Osteocyte (in vitro differentiated cells): ENCODE measurements at regions not wholly inside any gene's neighbourhood (a gene's known extent, or its start where the extent isn't known, plus 50 kb on each side); places are given as distances from the start of the nearest gene placed in this dataset.

ENCODE experiments used
- DNase-seq: peaks from one replicate; pipeline ENCODE4 v3.0.0; 2021; ENCODE audit warnings: mixed read lengths; ENCODE audit not compliant: unreplicated experiment; ENCODE audit errors: extremely low spot score
- H3K27ac Mint-ChIP-seq: one replicate; pipeline ENCODE4 v1.8.0; 2021; ENCODE audit warnings: mild to moderate bottlenecking, mixed read lengths; ENCODE audit not compliant: unreplicated experiment
- H3K27me3 Mint-ChIP-seq: one replicate; pipeline ENCODE4 v1.8.0; 2021; ENCODE audit warnings: mixed read lengths; ENCODE audit not compliant: unreplicated experiment
- H3K36me3 Mint-ChIP-seq: one replicate; pipeline ENCODE4 v1.8.0; 2021; ENCODE audit warnings: mixed read lengths; ENCODE audit not compliant: unreplicated experiment
- H3K4me1 Mint-ChIP-seq: one replicate; pipeline ENCODE4 v1.8.0; 2021; ENCODE audit warnings: mixed read lengths; ENCODE audit not compliant: unreplicated experiment
- H3K4me3 Mint-ChIP-seq: one replicate; pipeline ENCODE4 v1.8.0; 2021; ENCODE audit warnings: mild to moderate bottlenecking, moderate library complexity, mixed read lengths; ENCODE audit not compliant: unreplicated experiment
- H3K9me3 Mint-ChIP-seq: one replicate; pipeline ENCODE4 v1.8.0; 2021; ENCODE audit warnings: mixed read lengths; ENCODE audit not compliant: unreplicated experiment
- TF ChIP-seq, protein P1 (sequence below): fragments of 200-600 bp; sonication (generic); IDR thresholded peaks from 2 replicates; pipeline ENCODE4 v1.5.0; 2021; ENCODE audit warnings: antibody characterized with exemption, mild to moderate bottlenecking, moderate library complexity

DNA sequence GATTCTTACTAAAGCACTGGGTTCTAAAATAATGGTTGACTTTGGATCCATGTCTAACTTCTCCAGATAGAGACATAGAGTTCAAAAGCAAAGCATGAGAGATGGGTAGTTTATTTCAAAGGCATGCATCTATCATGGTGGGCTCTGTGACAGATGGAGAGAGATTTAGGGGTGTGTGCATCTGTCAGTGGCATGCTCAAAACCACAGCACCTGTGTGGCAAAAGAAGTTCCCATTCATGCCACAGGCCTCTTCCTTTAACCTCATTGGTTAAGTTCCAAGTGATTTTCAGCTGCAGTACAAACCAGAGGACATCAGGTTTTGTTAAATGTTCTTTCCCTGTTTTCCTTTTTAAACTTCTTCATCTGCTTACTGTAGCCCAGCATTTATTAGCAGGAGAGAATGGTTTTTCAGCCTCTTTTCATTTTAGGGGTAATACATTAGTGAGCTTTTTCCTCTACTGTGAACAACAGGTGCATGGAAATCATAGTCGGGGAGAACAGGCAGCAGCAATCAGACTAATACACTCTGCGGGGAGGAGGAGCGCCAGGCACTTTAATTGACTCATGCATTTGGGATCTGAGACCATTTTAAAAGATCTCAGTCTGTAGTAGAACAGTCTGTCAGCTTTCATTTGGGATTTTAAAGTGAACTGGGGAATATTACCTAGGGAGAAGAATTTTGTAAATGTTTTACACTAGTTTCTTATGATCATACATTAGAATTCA is 52.4 kb upstream of the UPP2 start:
- H3K27me3 Mint-ChIP-seq = no peaks in the 10 kb centered on the region
- no peak overlapping the region for H3K27ac Mint-ChIP-seq
- H3K4me1 Mint-ChIP-seq = peaks cover 7% of the 10 kb centered on the region
- H3K36me3 Mint-ChIP-seq = no peaks in the 10 kb centered on the region
- no peak for DNase-seq
- TF ChIP-seq, protein P1, sequence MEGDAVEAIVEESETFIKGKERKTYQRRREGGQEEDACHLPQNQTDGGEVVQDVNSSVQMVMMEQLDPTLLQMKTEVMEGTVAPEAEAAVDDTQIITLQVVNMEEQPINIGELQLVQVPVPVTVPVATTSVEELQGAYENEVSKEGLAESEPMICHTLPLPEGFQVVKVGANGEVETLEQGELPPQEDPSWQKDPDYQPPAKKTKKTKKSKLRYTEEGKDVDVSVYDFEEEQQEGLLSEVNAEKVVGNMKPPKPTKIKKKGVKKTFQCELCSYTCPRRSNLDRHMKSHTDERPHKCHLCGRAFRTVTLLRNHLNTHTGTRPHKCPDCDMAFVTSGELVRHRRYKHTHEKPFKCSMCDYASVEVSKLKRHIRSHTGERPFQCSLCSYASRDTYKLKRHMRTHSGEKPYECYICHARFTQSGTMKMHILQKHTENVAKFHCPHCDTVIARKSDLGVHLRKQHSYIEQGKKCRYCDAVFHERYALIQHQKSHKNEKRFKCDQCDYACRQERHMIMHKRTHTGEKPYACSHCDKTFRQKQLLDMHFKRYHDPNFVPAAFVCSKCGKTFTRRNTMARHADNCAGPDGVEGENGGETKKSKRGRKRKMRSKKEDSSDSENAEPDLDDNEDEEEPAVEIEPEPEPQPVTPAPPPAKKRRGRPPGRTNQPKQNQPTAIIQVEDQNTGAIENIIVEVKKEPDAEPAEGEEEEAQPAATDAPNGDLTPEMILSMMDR = no peak
- no peak overlapping the region for H3K4me3 Mint-ChIP-seq
- H3K9me3 Mint-ChIP-seq = no peaks in the 10 kb centered on the region

DNA sequence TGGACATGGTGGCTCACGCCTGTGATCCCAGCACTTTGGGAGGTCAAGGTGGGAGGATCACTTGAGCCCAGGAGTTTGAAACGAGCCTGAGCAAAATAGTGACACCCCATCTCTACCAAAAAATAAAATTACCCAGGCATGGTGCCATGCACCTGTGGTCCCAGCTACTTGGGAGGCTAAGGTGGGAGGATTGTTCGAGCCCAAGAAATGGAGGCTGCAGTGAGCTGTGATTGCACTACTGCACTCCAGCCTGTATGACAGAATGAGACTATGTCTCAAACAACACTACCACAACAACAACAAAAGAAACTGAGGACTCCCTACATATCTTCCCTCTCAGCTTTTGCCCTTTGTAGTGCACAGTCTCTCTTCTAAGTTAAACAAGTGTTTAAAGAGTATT is 53.3 kb upstream of the UPP2 start:
- no peak for DNase-seq
- Mint-ChIP-seq H3K4me1 (peaks cover 7% of the 10 kb centered on the region), H3K27ac (no peak overlapping the region), H3K36me3 (no peaks in the 10 kb centered on the region), H3K9me3 (no peaks in the 10 kb centered on the region), H3K27me3 (no peaks in the 10 kb centered on the region), H3K4me3 (no peak overlapping the region)
- TF ChIP-seq, protein P1 = no peak

DNA sequence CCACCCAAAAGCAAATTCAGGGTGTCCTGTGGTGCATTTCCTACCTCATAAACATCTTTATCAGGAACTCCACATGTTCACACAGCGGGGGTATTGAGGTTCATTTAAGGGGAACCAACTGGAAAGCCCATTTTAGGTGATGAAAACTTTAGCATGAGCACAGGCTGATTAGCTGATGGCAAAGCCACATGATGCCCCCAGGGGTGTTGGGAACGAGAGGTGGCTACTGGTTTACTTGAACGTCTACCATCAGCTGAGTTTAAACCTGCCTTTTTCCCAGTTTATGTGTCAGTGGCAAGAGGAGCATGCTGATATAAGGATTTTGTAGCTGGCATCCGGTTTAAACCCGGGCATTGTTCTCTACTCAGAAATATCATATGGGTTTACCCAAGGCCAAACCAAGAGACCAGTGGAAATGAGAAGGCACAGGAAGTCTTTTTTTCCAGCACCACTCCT is 54.5 kb upstream of the UPP2 start:
- no peak overlapping the region for H3K4me3 Mint-ChIP-seq

DNA sequence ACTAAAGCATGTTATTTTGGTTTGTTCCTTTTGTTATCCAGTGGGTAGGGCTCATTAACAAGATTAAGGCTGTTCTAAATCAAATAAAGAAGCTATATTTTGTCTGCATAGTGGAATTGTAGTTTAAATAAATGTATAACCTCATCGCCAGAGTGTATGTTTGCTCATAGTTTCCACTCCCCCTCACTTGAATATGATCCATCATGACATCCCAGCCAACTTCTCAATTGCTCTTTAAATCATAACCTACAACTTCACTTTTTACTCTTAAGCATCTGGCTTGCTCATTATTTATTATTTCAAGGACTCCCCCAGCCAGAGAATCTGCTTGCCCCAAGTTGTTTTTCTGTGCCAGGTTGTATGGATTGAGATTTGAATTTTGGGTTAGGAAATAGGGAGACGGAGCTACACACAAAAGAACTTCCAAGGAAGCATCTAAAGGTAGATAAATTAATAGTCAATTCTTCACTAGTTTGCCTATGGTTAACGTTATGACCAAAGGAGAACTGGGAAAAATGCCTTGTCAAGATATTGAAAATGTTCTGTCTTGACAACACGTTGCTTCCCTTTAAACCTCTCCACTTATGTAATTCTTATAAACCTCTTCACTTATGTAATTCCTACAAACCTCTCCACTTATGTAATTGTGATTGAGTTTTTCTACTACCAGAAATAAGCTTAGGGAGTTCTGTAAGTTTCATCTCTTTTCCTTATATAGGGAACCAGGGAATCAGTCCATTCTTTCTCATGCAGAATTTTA is 55.4 kb upstream of the UPP2 start:
- Mint-ChIP-seq H3K27me3 (no peaks in the 10 kb centered on the region), H3K4me3 (no peak overlapping the region), H3K9me3 (no peaks in the 10 kb centered on the region), H3K4me1 (peaks cover 7% of the 10 kb centered on the region), H3K27ac (no peak overlapping the region), H3K36me3 (no peaks in the 10 kb centered on the region)
- no peak for DNase-seq
- TF ChIP-seq, protein P1 = no peak

More for the DNA sequence above, 54.5 kb upstream of the UPP2 start:
- no peak for DNase-seq
- Mint-ChIP-seq H3K36me3 (no peaks in the 10 kb centered on the region), H3K27ac (no peak overlapping the region), H3K27me3 (no peaks in the 10 kb centered on the region), H3K9me3 (no peaks in the 10 kb centered on the region), H3K4me1 (peaks cover 7% of the 10 kb centered on the region)
- TF ChIP-seq, protein P1 = no peak

DNA sequence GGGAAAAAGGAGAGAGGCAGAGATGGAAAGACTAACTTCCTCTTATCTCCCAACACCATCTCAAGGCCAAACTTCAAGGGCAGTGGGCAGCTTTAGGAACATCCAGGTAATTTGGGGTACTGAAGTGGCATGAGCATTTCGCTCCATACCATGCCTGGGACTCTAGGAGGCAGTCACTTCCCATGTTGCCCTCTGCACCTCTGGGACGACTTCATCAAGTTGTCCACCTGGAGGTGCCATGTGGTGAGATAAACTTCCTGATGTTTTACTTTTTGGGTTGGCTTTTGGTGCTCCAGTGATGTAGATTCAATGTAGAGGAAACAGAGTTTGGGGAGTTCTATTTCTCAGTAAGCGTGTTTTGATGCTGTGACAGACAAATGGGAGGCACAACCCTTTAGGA is 56.3 kb upstream of the UPP2 start:
- Mint-ChIP-seq H3K27ac (no peak overlapping the region), H3K9me3 (no peaks in the 10 kb centered on the region), H3K4me1 (peaks cover 4% of the 10 kb centered on the region), H3K36me3 (no peaks in the 10 kb centered on the region), H3K27me3 (no peaks in the 10 kb centered on the region), H3K4me3 (no peak overlapping the region)
- TF ChIP-seq, protein P1 = no peak
- DNase-seq = no peak
